GM19238 (cell line): ENCODE measurements at regions not wholly inside any gene's neighbourhood (a gene's known extent, or its start where the extent isn't known, plus 50 kb on each side); places are given as distances from the start of the nearest gene placed in this dataset.

Source experiments
- DNase-seq: peaks from one replicate; pipeline ENCODE4 v3.0.0; 2011; ENCODE audit warnings: low spot score; ENCODE audit not compliant: insufficient read length

DNA sequence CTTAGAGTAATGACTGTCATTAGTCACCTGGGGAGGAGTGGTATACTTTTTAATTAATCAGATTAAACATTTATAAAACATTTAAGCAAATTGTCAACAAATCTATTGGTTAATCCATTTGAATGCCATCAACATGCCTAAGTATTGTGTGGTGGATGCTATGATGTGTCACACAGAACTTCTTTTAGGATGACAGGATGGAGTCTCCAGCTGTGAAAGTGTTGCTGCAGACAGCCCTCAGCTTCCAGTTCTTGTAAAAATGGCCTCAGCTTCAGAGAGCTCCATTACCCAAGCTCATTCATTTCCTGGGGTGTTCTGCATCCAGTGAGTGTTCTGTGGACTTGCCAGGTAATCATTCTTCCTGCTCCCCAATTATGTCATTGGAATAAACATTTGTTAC lies 74.3 kb upstream of the CLNK start:
- DNase-seq: no peak

DNA sequence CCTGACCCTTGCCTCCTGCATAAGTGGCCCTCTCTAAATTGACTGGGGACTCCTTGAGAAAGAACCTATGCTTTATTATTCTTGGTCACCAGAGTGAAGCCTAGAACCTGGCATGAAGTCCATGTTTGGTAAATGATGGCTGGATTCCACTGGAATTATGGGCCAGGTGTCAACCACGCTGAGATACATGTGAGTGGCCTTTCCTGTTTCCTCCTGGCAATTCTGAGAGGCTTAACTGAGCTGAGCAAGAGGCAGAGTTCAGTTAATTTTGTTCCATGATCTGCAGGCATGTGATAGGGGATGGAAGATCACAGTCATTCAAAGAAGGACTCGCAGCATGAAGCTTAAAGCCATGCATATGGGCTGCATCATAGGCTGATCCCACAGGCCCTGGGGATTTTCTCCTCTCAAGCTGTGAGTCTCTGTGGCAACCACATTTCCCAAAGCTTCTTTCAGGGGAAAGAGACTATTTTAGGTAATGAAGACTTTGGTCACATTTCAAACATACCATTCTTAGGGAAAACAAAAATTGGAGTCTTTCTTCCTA lies 69.4 kb upstream of the CLNK start:
- no peak for DNase-seq

- DNase-seq: no peak
Measured at GRCh38 chr4:10753336-10753735, 68.8 kb upstream of the CLNK start.

DNA sequence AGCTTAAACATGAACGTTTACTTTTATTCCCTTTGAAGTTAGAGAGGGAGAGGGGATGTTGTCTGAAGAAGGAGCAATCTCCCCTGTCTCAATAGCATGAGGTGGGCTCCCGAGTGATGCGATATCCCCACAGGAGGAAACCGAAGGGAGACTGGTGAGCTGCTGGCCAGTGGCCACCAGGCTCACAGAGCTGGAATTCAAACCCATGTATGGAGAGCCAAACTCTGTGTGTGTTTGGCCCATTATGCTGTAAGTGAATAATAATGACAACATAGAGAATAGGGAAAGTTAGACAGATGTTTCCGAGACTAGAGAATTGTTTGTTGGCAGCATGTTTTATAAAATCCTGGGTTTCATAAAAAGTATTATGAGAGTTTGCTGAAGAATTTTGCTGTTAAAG lies 66.1 kb upstream of the CLNK start:
- no peak for DNase-seq

GRCh38 chr4:10747186-10747585 lies 62.6 kb upstream of the CLNK start:
- no peak for DNase-seq

DNA sequence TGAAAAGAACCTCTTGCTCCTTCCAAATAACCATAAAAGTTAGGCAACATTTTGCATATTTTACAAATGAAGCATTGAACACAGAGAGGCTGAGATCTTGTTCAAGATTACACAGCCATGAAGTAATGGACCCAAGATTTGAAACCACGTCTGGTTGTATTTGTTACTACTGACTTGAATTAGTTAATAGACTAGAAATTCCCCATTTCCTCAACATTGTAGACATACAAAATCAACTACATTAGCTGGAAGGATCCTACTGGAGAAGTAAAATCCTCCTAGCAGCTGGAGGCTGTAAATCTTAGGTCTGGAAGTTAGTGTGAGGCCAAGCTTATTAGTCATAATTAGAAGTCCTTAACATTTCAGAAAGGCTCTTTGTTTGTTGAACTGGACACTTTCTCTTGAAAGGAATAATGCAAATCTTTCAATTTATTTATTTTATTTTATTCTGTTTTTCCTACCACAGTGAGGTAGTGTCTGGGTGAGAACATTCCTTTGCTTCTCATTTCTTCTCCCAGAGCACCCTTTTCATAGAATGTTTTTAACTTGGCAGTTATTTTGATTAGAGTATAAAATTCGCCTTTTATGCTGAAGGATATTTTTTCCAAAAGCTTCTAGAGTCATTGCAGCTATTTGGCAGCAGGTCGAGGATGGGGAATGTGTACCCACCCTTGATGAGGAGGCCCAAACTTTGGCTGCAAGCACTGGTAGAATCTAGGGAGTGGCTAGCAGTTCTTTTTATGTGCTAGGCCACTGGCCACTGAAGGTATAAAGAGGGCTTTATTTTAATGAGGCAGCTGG lies 62.0 kb upstream of the CLNK start:
- no peak for DNase-seq

DNA sequence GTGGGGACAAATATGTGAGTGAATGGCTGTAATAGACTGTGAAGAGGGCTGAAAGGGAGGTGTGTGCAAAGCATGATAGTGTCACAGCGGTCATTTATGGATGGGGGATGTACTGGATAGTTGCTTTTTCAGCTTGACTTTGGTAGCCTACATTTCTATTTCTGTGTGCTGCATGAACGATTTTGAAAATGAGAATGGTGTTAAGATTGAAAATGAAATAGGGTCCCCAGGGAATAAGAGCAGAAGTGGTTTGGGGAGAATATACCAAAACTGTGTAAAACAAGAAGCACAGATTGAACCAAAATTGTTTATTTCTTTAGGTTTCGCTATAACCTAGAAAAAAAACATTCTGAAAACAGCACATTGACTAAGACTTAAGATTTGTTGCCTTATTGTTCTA lies 58.8 kb upstream of the CLNK start:
- no peak for DNase-seq

GRCh38 chr4:10741961-10742699 lies 57.6 kb upstream of the CLNK start:
- DNase-seq: no peak

- DNase-seq: no peak
Measured at GRCh38 chr4:10740891-10741620, 56.5 kb upstream of the CLNK start.

DNA sequence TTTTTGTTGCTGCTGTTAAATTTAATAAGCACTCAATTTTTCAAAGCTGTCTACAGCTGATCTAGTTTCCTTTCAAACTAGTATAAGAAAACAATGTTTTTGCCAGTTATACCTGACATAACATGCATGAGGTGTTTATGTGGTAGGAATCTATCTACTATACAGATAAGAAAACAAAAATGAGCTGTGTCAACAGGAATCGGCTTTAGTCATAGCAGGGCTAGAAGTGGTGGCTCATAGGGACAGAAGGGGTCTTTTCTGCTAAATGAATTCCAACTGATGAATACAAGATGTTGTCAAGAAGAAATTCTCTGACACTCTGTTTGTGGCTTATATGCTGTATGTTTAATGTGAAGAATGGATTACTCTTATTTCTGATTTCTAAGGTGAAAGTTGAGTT lies 55.7 kb upstream of the CLNK start:
- DNase-seq: no peak

- no peak for DNase-seq
Measured at GRCh38 chr4:10738826-10739489, 54.4 kb upstream of the CLNK start.

DNA sequence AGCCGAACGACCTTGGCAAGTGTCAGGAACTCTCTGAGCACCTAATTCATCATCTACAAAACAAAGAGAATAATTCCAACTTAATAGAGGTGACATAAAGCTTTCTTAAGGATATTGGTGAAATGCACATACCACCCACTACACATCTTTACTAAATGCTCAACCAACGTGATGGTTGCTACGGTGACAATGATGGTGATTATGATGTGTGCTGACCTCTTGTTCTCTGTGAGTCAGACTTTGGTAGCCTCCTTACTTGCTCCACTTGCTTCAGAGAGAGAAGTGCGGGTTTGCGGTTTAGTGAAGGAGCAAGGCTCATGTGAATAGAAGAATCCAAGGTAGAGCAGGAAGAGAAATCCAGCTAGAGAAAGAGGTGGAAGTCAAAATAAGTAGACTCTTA lies 52.8 kb upstream of the CLNK start:
- no peak for DNase-seq

DNA sequence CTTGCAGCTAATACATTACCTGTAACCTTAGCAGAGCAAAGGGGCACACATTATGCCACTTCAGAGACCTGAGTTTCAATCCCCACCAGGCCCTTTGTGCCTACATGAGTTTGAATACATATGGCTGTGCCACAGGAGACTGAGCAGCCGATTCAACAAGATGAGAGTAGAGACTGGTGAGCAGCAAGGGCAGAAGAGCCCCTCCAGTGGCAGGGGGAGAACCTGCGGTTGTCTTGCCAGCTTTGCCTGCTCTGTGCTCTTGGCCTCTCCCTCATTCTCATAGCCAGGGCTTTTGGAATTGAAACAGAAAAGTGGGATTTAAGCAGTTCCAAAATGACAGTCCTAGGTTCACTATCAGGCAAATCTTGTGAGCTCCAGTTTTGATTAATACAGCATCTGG lies 52.3 kb upstream of the CLNK start:
- no peak for DNase-seq

DNA sequence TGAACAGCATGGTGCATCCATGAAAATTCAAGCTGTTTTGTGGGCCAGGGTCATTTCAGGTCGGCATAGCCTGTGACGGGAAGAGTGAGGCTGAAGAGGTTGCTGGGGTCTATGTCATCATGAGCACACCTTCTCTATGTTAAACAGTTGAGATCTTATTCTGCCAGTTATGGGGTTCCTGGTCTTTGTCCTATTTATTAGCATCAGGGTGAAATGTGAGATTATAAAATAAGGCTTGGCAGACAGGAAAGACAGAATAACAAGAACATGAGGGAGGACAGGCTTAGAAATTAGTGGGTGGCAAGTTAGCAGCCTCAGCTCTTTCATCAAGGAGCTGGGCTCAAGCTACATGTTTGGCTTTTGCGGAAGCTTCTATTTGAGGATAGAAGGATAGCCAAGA lies 51.7 kb upstream of the CLNK start:
- DNase-seq: no peak

DNA sequence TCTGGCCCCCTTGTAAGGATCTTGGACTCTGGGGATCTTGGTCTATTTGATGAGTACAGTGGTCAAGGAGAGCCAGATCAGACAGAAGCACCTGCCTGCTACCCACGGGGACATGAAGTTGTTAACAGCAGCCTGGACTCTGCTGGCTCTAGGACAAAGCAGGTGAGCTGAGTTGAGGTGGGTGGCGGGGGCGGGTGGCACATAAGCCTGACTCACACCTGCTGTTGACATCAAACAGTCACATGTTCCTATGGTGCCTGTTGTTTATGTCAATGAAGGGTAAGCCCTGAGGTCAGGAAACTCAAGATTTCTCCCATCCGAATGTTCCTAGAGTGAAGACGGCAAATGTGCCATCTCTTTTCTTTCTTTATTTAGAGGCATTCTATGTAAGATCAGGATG lies 50.1 kb upstream of the CLNK start:
- no peak for DNase-seq
